Neural progenitor cell (in vitro differentiated cells): ENCODE measurements at regions not wholly inside any gene's neighbourhood (a gene's known extent, or its start where the extent isn't known, plus 50 kb on each side); places are given as distances from the start of the nearest gene placed in this dataset.

Experiments used
- EZH2 ChIP-seq: fragments of 200-600 bp; sonication (generic); IDR thresholded peaks from 2 replicates; pipeline ENCODE4 v1.6.1; 2017; ENCODE audit warnings: antibody characterized with exemption, mild to moderate bottlenecking, moderate library complexity
- EZH2phosphoT487 ChIP-seq: fragments of 200-600 bp; sonication (generic); IDR thresholded peaks from 2 replicates; pipeline ENCODE4 v1.6.1; 2017; ENCODE audit warnings: antibody characterized with exemption
- TF ChIP-seq, protein P1 (sequence below): fragments of 200-600 bp; sonication (generic); IDR thresholded peaks from 2 replicates; pipeline ENCODE4 v1.5.1; 2017; ENCODE audit warnings: antibody characterized with exemption, mild to moderate bottlenecking

DNA sequence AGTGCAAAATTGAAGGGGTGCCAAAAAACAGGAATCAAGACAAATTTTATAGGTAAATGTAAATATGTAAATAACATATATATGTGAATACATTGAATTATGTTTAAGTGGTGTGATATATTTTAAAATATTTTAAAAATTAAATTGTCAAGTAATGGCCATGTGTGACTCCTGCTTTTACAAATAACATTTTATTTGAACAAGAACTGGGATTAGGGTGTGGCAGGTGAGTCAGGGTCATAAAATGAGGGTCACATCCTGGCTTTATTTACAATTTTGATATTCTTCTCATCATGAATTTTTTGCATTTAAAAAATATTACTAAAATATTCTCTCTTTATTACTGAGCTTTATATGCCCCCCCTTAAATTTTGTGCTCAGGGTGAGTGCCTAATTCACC lies 601.1 kb upstream of the MAN1A1 start:
- TF ChIP-seq EZH2 = no peak
- TF ChIP-seq, protein P1, sequence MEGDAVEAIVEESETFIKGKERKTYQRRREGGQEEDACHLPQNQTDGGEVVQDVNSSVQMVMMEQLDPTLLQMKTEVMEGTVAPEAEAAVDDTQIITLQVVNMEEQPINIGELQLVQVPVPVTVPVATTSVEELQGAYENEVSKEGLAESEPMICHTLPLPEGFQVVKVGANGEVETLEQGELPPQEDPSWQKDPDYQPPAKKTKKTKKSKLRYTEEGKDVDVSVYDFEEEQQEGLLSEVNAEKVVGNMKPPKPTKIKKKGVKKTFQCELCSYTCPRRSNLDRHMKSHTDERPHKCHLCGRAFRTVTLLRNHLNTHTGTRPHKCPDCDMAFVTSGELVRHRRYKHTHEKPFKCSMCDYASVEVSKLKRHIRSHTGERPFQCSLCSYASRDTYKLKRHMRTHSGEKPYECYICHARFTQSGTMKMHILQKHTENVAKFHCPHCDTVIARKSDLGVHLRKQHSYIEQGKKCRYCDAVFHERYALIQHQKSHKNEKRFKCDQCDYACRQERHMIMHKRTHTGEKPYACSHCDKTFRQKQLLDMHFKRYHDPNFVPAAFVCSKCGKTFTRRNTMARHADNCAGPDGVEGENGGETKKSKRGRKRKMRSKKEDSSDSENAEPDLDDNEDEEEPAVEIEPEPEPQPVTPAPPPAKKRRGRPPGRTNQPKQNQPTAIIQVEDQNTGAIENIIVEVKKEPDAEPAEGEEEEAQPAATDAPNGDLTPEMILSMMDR = no peak
- no peak for TF ChIP-seq EZH2phosphoT487
